HCT116 (cell line): ENCODE measurements at regions not wholly inside any gene's neighbourhood (a gene's known extent, or its start where the extent isn't known, plus 50 kb on each side); places are given as distances from the start of the nearest gene placed in this dataset.

Experiments
- ATAC-seq: fragments of 200-7000 bp; cut with Tn5 transposase; 2 replicates; pipeline ENCODE4 v1.9.1; 2020; ENCODE audit warnings: mild to moderate bottlenecking, moderate library complexity
- BruUV-seq: library from RNA; stranded (reverse); fragments of 400-500 nt; replicated peaks from 2 replicates; lab custom pipeline; 2021; lab: Mats Ljungman, UMichigan
- CTCF ChIA-PET: fragments of 300-600 bp; sonication (Branson Sonifier 250); formaldehyde crosslinking; loops from one replicate; lab custom pipeline; 2021; ENCODE audit warnings: antibody characterized with exemption; lab: Charles Lee
- POLR2A ChIA-PET: fragments of 300-600, 350-600 bp; sonication (Branson Sonifier 250); formaldehyde crosslinking; loops from one replicate; lab custom pipeline; 2021; ENCODE audit warnings: antibody characterized with exemption; lab: Charles Lee
- RAD21 ChIA-PET, 2 experiments: fragments of 300-600 bp; sonication (Branson Sonifier 250); formaldehyde crosslinking; loops; one replicate each; lab custom pipeline; 2023; ENCODE audit warnings: low total read pairs in 2 of 2; ENCODE audit not compliant: uncharacterized antibody in 2 of 2, unreplicated experiment in 2 of 2, low non-redundant PET in 1 of 2; lab: Charles Lee
- DNase-seq: peaks from one replicate; pipeline ENCODE4 v3.0.0-alpha.2; 2010; ENCODE audit warnings: low read depth, low spot score
- H2AFZ ChIP-seq: fragments of 200-600 bp; shearing (Covaris generic), sonication (generic); 2 replicates; pipeline ENCODE4 v1.6.1; 2017; ENCODE audit warnings: low read depth, mixed run types, mixed read lengths, antibody characterized with exemption, low read length; ENCODE audit not compliant: poor library complexity, severe bottlenecking
- H3K27ac ChIP-seq: 2 replicates; pipeline ENCODE4 v1.5.1; 2012; ENCODE audit warnings: low read depth, low read length
- H3K27me3 ChIP-seq: fragments of 200-600 bp; sonication (generic); 2 replicates; pipeline ENCODE4 v1.6.1; 2016; ENCODE audit warnings: mixed run types, low read length, mixed read lengths; ENCODE audit not compliant: insufficient read depth
- H3K36me3 ChIP-seq, 2 experiments: fragments of 200-500 bp in 1 of 2; fragments of 200-600 bp in 1 of 2; sonication (Bioruptor generic) in 1 of 2; sonication (generic) in 1 of 2; 2 replicates each; pipeline versions ENCODE4 v1.5.1 to v1.6.1; 2014 to 2016; ENCODE audit warnings: low read length in 2 of 2, inconsistent platforms in 1 of 2, mixed read lengths in 1 of 2, mixed run types in 1 of 2; ENCODE audit not compliant: insufficient read depth in 2 of 2, control insufficient read depth in 1 of 2
- H3K4me1 ChIP-seq, 2 experiments: fragments of 200-600 bp in 1 of 2; sonication (generic) in 1 of 2; 2 replicates each; pipeline versions ENCODE4 v1.5.1 to v1.6.1; 2012 to 2017; ENCODE audit warnings: low read length in 2 of 2, inconsistent platforms in 1 of 2, mild to moderate bottlenecking in 1 of 2, mixed read lengths in 1 of 2, mixed run types in 1 of 2, moderate library complexity in 1 of 2; ENCODE audit not compliant: insufficient read depth in 2 of 2, control insufficient read depth in 1 of 2
- H3K4me2 ChIP-seq: fragments of 200-600 bp; sonication (generic); 2 replicates; pipeline ENCODE4 v1.6.1; 2017; ENCODE audit warnings: mixed run types, low read length, mixed read lengths
- H3K4me3 ChIP-seq, 2 experiments: fragments of 200-600 bp in 1 of 2; sonication (generic) in 1 of 2; replicated peaks in 1 of 2; 2 replicates each; pipeline ENCODE4 v1.5.1; 2011 to 2016; ENCODE audit warnings: low read length in 2 of 2, control low read depth in 1 of 2, low read depth in 1 of 2, mild to moderate bottlenecking in 1 of 2, mixed read lengths in 1 of 2, mixed run types in 1 of 2
- H3K79me2 ChIP-seq: fragments of 200-600 bp; sonication (generic); 2 replicates; pipeline ENCODE4 v1.6.1; 2017; ENCODE audit warnings: mild to moderate bottlenecking, mixed run types, low read length, moderate library complexity, mixed read lengths; ENCODE audit not compliant: insufficient read depth
- H3K9ac ChIP-seq: fragments of 200-600 bp; sonication (generic); 2 replicates; pipeline ENCODE4 v1.6.1; 2016; ENCODE audit warnings: low read length, mixed read lengths
- H3K9me2 ChIP-seq: fragments of 200-600 bp; sonication (generic), shearing (Covaris generic); 2 replicates; pipeline ENCODE4 v1.6.1; 2017; ENCODE audit warnings: mixed run types, mild to moderate bottlenecking, moderate library complexity; ENCODE audit not compliant: insufficient read depth
- H3K9me3 ChIP-seq, 2 experiments: fragments of 200-500 bp in 1 of 2; fragments of 200-600 bp in 1 of 2; sonication (Bioruptor generic) in 1 of 2; sonication (generic) in 1 of 2; 2 replicates each; pipeline ENCODE4 v1.6.1; 2014 to 2017; ENCODE audit warnings: low read length in 2 of 2, mixed read lengths in 2 of 2, inconsistent platforms in 1 of 2, low read depth in 1 of 2, mild to moderate bottlenecking in 1 of 2, mixed run types in 1 of 2, moderate library complexity in 1 of 2; ENCODE audit not compliant: control insufficient read depth in 1 of 2, insufficient read depth in 1 of 2
- H4K20me1 ChIP-seq: fragments of 200-600 bp; sonication (generic), shearing (Covaris generic); 2 replicates; pipeline ENCODE4 v1.6.1; 2017; ENCODE audit warnings: mixed run types, mild to moderate bottlenecking, moderate library complexity; ENCODE audit not compliant: insufficient read depth
- ATF3 ChIP-seq: IDR thresholded peaks from 2 replicates; pipeline ENCODE4 v1.6.1; 2012
- CBX3 ChIP-seq: IDR thresholded peaks from 2 replicates; pipeline ENCODE4 v1.6.1; 2012; ENCODE audit warnings: low read depth
- CTCF ChIP-seq, 3 experiments: fragments of 200-600 bp in 1 of 3; sonication (generic) in 1 of 3; IDR thresholded peaks in 2 of 3; conservative IDR thresholded peaks in 1 of 3; 2 replicates each; pipeline ENCODE4 v1.5.1; 2012 to 2017; ENCODE audit warnings: low read depth in 2 of 3, low read length in 2 of 3, antibody characterized with exemption in 1 of 3, borderline replicate concordance in 1 of 3, control low read depth in 1 of 3, mild to moderate bottlenecking in 1 of 3, mixed read lengths in 1 of 3, mixed run types in 1 of 3, moderate library complexity in 1 of 3; ENCODE audit not compliant: insufficient read depth in 1 of 3
- ELF1 ChIP-seq: IDR thresholded peaks from 2 replicates; pipeline ENCODE4 v1.6.1; 2012; ENCODE audit warnings: low read depth, borderline replicate concordance
- EZH2 ChIP-seq: fragments of 200-600 bp; sonication (generic); IDR thresholded peaks from 2 replicates; pipeline ENCODE4 v1.6.1; 2017; ENCODE audit warnings: antibody characterized with exemption, mixed run types
- FOSL1 ChIP-seq: IDR thresholded peaks from 2 replicates; pipeline ENCODE4 v1.6.1; 2012; ENCODE audit warnings: low read depth
- MAX ChIP-seq: IDR thresholded peaks from 2 replicates; pipeline ENCODE4 v1.6.1; 2012
- POLR2A ChIP-seq: IDR thresholded peaks from 2 replicates; pipeline ENCODE4 v1.7.0; 2011; ENCODE audit warnings: borderline replicate concordance; ENCODE audit not compliant: insufficient read depth, insufficient read length; ENCODE audit errors: extremely low read depth
- POLR2AphosphoS5 ChIP-seq: IDR thresholded peaks from 2 replicates; pipeline ENCODE4 v1.6.1; 2011; ENCODE audit warnings: mild to moderate bottlenecking, low read depth, low read length, moderate library complexity
- RAD21 ChIP-seq: IDR thresholded peaks from 2 replicates; pipeline ENCODE4 v1.6.1; 2012; ENCODE audit warnings: low read depth, mild to moderate bottlenecking
- REST ChIP-seq: IDR thresholded peaks from 2 replicates; pipeline ENCODE4 v1.6.1; 2012; ENCODE audit warnings: low read depth
- intact Hi-C: fragments of 100-400 bp; cut with micrococcal nuclease; formaldehyde crosslinking; loops from 2 replicates; pipeline ENCODE4 v1.10.0; 2022

DNA sequence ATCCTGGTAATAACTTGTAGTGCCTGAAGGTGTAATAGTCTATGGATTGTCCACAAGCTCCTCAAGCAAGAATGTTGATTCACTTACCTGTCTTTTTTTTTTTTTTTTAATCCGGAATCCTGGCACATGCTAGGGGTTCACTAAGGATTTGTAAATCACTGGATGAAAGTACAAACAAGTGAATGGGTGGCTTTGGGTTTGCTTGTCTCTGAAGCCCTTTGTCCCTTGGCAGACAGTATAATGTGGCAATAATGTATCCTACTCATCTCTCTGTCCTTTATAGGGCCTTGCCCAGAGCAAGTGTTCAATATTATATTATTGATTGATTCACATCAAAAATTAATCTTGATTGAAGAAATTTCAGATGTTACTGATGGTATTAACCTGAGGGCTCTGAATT lies 334.0 kb upstream of the CPEB2 start:
- Histone ChIP-seq H3K9me3 (no peaks in the 10 kb centered on the region; a peak in 1 of 4 replicates), H3K4me2 (no peak overlapping the region), H3K36me3 (no peaks in the 10 kb centered on the region), H3K27me3 (no peaks in the 10 kb centered on the region), H3K9ac (no peak overlapping the region), H2AFZ (no peak overlapping the region), H3K27ac (no peak overlapping the region), H4K20me1 (no peaks in the 10 kb centered on the region), H3K4me1 (no peaks in the 10 kb centered on the region), H3K4me3 (no peak overlapping the region), H3K9me2 (no peaks in the 10 kb centered on the region), H3K79me2 (no peaks in the 10 kb centered on the region)
- POLR2A ChIA-PET, result no interaction called here
- intact Hi-C loops, result no loop called here
- RAD21 ChIA-PET, result no interaction called here
- TF ChIP-seq ELF1 (no peak), MAX (no peak), EZH2 (no peak), FOSL1 (no peak), ATF3 (no peak), POLR2A (no peak), CBX3 (no peak), REST (no peak), RAD21 (no peak), CTCF (IDR thresholded peaks at IDR 0.05 in 2 of 3, conservative IDR thresholded peaks at IDR 0.05 in 1 of 3; ENCODE audit: borderline replicate concordance in 1 of 3, insufficient read depth in 1 of 3, low read depth in 2 of 3, low read length in 2 of 3) (no peak), POLR2AphosphoS5 (no peak)
- DNase-seq (no peak), ATAC-seq (no peak)
- BruUV-seq, result no TSS peak
- CTCF ChIA-PET, result no interaction called here
